ENCODE measurements at regions not wholly inside any gene's neighbourhood (a gene's known extent, or its start where the extent isn't known, plus 50 kb on each side); places are given as distances from the start of the nearest gene placed in this dataset.

GRCh38 chr11:129590753-129591475, 215.3 kb downstream of the BARX2 start:
- DNase-seq (ENCODE audit: low read depth), result no peak

- DNase-seq (ENCODE audit: low read depth), result no peak
Observed at GRCh38 chr11:129591527-129591926, 215.9 kb downstream of the BARX2 start.

- DNase-seq (ENCODE audit: low read depth), result no peak
Observed at GRCh38 chr11:129592191-129592590, 216.5 kb downstream of the BARX2 start.

- no peak for DNase-seq (ENCODE audit: low read depth)
Observed at GRCh38 chr11:129593098-129593497, 217.4 kb downstream of the BARX2 start.

- DNase-seq (ENCODE audit: low read depth), result no peak
Observed at GRCh38 chr11:129595038-129595962, 219.7 kb downstream of the BARX2 start.

- no peak for DNase-seq (ENCODE audit: low read depth)
Observed at GRCh38 chr11:129596351-129596750, 219.3 kb upstream of the TMEM45B start.

- no peak for DNase-seq (ENCODE audit: low read depth)
Observed at GRCh38 chr11:129598378-129598777, 217.3 kb upstream of the TMEM45B start.

- DNase-seq (ENCODE audit: low read depth), result no peak
Observed at GRCh38 chr11:129605815-129606214, 209.8 kb upstream of the TMEM45B start.

GRCh38 chr11:129608711-129609110, 206.9 kb upstream of the TMEM45B start:
- DNase-seq (ENCODE audit: low read depth), result no peak

GRCh38 chr11:129610125-129610524, 205.5 kb upstream of the TMEM45B start:
- no peak for DNase-seq (ENCODE audit: low read depth)

GRCh38 chr11:129610545-129610944, 205.1 kb upstream of the TMEM45B start:
- no peak for DNase-seq (ENCODE audit: low read depth)

- DNase-seq (ENCODE audit: low read depth), result peak; percentile 16
Observed at GRCh38 chr11:129611661-129612446, 203.8 kb upstream of the TMEM45B start.

- no peak for DNase-seq (ENCODE audit: low read depth)
Observed at GRCh38 chr11:129612447-129612961, 203.1 kb upstream of the TMEM45B start.

GRCh38 chr11:129613071-129613470, 202.6 kb upstream of the TMEM45B start:
- no peak for DNase-seq (ENCODE audit: low read depth)

- no peak for DNase-seq (ENCODE audit: low read depth)
Observed at GRCh38 chr11:129614256-129614944, 201.2 kb upstream of the TMEM45B start.

GRCh38 chr11:129618046-129618569, 197.5 kb upstream of the TMEM45B start:
- DNase-seq (ENCODE audit: low read depth), result no peak

GRCh38 chr11:129620237-129621104, 195.2 kb upstream of the TMEM45B start:
- no peak for DNase-seq (ENCODE audit: low read depth)

- no peak for DNase-seq (ENCODE audit: low read depth)
Observed at GRCh38 chr11:129625930-129626329, 189.7 kb upstream of the TMEM45B start.

GRCh38 chr11:129631201-129631600, 184.4 kb upstream of the TMEM45B start:
- DNase-seq (ENCODE audit: low read depth), result no peak

GRCh38 chr11:129636926-129637325, 178.7 kb upstream of the TMEM45B start:
- peak; percentile 56 for DNase-seq (ENCODE audit: low read depth)

Measured in RPMI7951 (cell line).